Neural cell (in vitro differentiated cells): ENCODE measurements at regions not wholly inside any gene's neighbourhood (a gene's known extent, or its start where the extent isn't known, plus 50 kb on each side); places are given as distances from the start of the nearest gene placed in this dataset.

Experiments used
- H2AFZ ChIP-seq: fragments of 200-600, 300-800 bp; sonication (generic), shearing (Covaris generic); 2 replicates; pipeline ENCODE4 v1.6.0; 2014; ENCODE audit warnings: low read depth, mild to moderate bottlenecking, antibody characterized with exemption, low read length, moderate library complexity
- H3F3A ChIP-seq: fragments of 200-600 bp; shearing (Covaris generic); 2 replicates; pipeline ENCODE4 v1.6.1; 2016; ENCODE audit warnings: mild to moderate bottlenecking, moderate library complexity, mixed read lengths, antibody characterized with exemption, low read length; ENCODE audit not compliant: insufficient read depth, poor library complexity, severe bottlenecking
- H3K27ac ChIP-seq: fragments of 200-600, 300-800 bp; sonication (generic), shearing (Covaris generic); 2 replicates; pipeline ENCODE4 v1.5.1; 2014; ENCODE audit warnings: mild to moderate bottlenecking, low read length, moderate library complexity
- H3K27me3 ChIP-seq: fragments of 300-800, 200-600 bp; sonication (generic), shearing (Covaris generic); 2 replicates; pipeline ENCODE4 v1.6.0; 2014; ENCODE audit warnings: mild to moderate bottlenecking, low read depth, low read length, moderate library complexity; ENCODE audit not compliant: insufficient read depth
- H3K36me3 ChIP-seq: fragments of 300-800, 200-600 bp; sonication (generic), shearing (Covaris generic); 2 replicates; pipeline ENCODE4 v1.5.1; 2014; ENCODE audit warnings: mild to moderate bottlenecking, antibody characterized with exemption, low read length, moderate library complexity; ENCODE audit not compliant: insufficient read depth
- H3K4me2 ChIP-seq: fragments of 300-800, 200-600 bp; sonication (generic), shearing (Covaris generic); 2 replicates; pipeline ENCODE4 v1.6.0; 2014; ENCODE audit warnings: mild to moderate bottlenecking, low read length
- H3K4me3 ChIP-seq: fragments of 300-800, 200-600 bp; sonication (generic), shearing (Covaris generic); 2 replicates; pipeline ENCODE4 v1.5.1; 2014; ENCODE audit warnings: mild to moderate bottlenecking, low read length, moderate library complexity
- H3K79me2 ChIP-seq: fragments of 200-600 bp; shearing (Covaris generic); replicated peaks from 2 replicates; pipeline ENCODE4 v1.6.0; 2014; ENCODE audit warnings: mild to moderate bottlenecking, low read length, moderate library complexity; ENCODE audit not compliant: insufficient read depth
- H3K9ac ChIP-seq: fragments of 300-800, 200-600 bp; sonication (generic), shearing (Covaris generic); 2 replicates; pipeline ENCODE4 v1.6.1; 2016; ENCODE audit warnings: mild to moderate bottlenecking, low read length, mixed read lengths
- H3K9me2 ChIP-seq: fragments of 200-600 bp; shearing (Covaris generic); 2 replicates; pipeline ENCODE4 v1.6.1; 2016; ENCODE audit warnings: mild to moderate bottlenecking, low read length, mixed read lengths; ENCODE audit not compliant: insufficient read depth
- H3K9me3 ChIP-seq: fragments of 200-600, 300-800 bp; sonication (generic), shearing (Covaris generic); 2 replicates; pipeline ENCODE4 v1.6.1; 2016; ENCODE audit warnings: mild to moderate bottlenecking, mixed run types, low read length, moderate library complexity, mixed read lengths
- H4K20me1 ChIP-seq: fragments of 200-600 bp; shearing (Covaris generic); 2 replicates; pipeline ENCODE4 v1.6.1; 2016; ENCODE audit warnings: mild to moderate bottlenecking, mixed run types; ENCODE audit not compliant: insufficient read depth
- EP300 ChIP-seq: fragments of 450-650 bp; conservative IDR thresholded peaks from 2 replicates; pipeline ENCODE4 v1.6.1; 2014; ENCODE audit warnings: antibody characterized with exemption, mild to moderate bottlenecking, moderate library complexity; ENCODE audit not compliant: poor library complexity, severe bottlenecking
- EZH2 ChIP-seq: fragments of 200-600, 300-800 bp; shearing (Covaris generic), sonication (generic); IDR thresholded peaks from 2 replicates; pipeline ENCODE4 v1.6.1; 2014; ENCODE audit warnings: antibody characterized with exemption, low read length, borderline replicate concordance, mild to moderate bottlenecking; ENCODE audit not compliant: insufficient read depth, poor library complexity, severe bottlenecking
- MXI1 ChIP-seq: fragments of 450-650 bp; conservative IDR thresholded peaks from 2 replicates; pipeline ENCODE4 v1.6.1; 2014; ENCODE audit warnings: antibody characterized with exemption, mild to moderate bottlenecking; ENCODE audit not compliant: poor library complexity, severe bottlenecking
- POLR2AphosphoS5 ChIP-seq: IDR thresholded peaks from 2 replicates; pipeline ENCODE4 v1.6.1; 2012
- RAD21 ChIP-seq: fragments of 450-650 bp; conservative IDR thresholded peaks from 2 replicates; pipeline ENCODE4 v1.6.1; 2014; ENCODE audit warnings: antibody characterized with exemption, mild to moderate bottlenecking, moderate library complexity
- SMC3 ChIP-seq: fragments of 450-650 bp; conservative IDR thresholded peaks from 2 replicates; pipeline ENCODE4 v1.6.1; 2014; ENCODE audit warnings: antibody characterized with exemption, mild to moderate bottlenecking, moderate library complexity; ENCODE audit not compliant: poor library complexity
- TAF1 ChIP-seq: IDR thresholded peaks from 2 replicates; pipeline ENCODE4 v1.6.1; 2012; ENCODE audit warnings: low read depth
- TF ChIP-seq, protein P1 (sequence below): fragments of 450-650 bp; IDR thresholded peaks from 2 replicates; pipeline ENCODE4 v1.5.1; 2014; ENCODE audit warnings: antibody characterized with exemption, mild to moderate bottlenecking, moderate library complexity; ENCODE audit not compliant: poor library complexity, severe bottlenecking
- TF ChIP-seq, protein P2 (sequence below): IDR thresholded peaks from 2 replicates; pipeline ENCODE4 v1.6.1; 2012; ENCODE audit warnings: borderline replicate concordance

DNA sequence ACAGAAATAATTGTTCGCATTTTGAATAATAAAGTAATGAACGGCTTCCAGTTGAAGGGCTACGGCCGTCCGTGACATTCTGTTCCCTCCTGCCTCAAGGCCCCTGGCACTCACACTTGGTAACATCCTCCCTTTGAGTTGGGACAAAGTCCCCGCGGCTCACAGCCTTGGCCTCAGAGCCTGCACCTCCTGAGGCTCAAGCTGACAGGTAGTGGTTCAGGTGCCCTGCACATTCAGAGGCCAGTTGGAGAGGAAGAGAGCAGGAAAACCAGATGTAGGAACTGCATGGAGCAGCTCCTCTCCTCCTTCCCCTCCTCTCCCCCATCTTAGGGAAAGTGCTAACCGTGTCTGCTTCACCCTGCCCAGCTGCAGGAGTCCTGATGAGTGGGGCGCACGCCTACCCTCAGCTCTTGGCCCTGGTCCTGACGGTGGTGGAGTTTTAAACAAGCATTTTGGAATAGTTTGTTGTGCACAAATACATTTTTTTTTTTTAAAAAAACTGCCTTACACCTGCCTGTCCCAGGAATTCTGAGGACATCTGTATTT, 393.1 kb downstream of the SMOC2 start:
- Histone ChIP-seq H4K20me1 (no peaks in the 10 kb centered on the region), H2AFZ (no peak overlapping the region), H3K79me2 (no peaks in the 10 kb centered on the region), H3K9ac (no peak overlapping the region), H3F3A (no peaks in the 10 kb centered on the region), H3K36me3 (no peaks in the 10 kb centered on the region), H3K27me3 (no peaks in the 10 kb centered on the region), H3K27ac (no peak overlapping the region), H3K9me3 (no peaks in the 10 kb centered on the region), H3K4me3 (no peak overlapping the region), H3K9me2 (no peaks in the 10 kb centered on the region), H3K4me2 (no peak overlapping the region)
- TF ChIP-seq SMC3 (no peak), TAF1 (no peak), MXI1 (no peak), RAD21 (no peak)
- TF ChIP-seq, protein P1, sequence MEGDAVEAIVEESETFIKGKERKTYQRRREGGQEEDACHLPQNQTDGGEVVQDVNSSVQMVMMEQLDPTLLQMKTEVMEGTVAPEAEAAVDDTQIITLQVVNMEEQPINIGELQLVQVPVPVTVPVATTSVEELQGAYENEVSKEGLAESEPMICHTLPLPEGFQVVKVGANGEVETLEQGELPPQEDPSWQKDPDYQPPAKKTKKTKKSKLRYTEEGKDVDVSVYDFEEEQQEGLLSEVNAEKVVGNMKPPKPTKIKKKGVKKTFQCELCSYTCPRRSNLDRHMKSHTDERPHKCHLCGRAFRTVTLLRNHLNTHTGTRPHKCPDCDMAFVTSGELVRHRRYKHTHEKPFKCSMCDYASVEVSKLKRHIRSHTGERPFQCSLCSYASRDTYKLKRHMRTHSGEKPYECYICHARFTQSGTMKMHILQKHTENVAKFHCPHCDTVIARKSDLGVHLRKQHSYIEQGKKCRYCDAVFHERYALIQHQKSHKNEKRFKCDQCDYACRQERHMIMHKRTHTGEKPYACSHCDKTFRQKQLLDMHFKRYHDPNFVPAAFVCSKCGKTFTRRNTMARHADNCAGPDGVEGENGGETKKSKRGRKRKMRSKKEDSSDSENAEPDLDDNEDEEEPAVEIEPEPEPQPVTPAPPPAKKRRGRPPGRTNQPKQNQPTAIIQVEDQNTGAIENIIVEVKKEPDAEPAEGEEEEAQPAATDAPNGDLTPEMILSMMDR = no peak

DNA sequence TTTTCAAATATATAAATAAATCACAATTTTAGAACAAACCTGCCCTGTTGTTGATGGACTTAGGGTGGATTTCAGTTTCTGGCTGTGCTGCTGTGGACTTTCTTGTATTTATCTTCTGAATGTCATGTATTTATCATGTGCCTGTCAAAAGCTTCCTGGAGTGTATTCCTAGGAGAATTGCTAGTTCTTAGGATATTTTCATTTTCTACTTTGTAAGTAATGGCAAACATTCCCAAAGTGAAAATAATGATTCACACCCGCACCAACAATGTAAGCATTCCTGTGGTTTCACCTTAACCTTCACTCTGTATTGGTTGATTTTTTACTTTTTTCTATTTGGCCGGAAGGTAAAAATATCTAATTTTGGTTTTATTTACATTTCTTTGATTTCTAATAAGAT, 387.8 kb downstream of the SMOC2 start:
- Histone ChIP-seq H3K36me3 (no peaks in the 10 kb centered on the region), H3K9me3 (peaks cover 4% of the 10 kb centered on the region), H2AFZ (no peak overlapping the region), H3K27ac (no peak overlapping the region), H3K79me2 (no peaks in the 10 kb centered on the region), H3K27me3 (no peaks in the 10 kb centered on the region), H4K20me1 (no peaks in the 10 kb centered on the region), H3K4me2 (no peak overlapping the region), H3K4me3 (no peak overlapping the region), H3K9ac (no peak overlapping the region), H3K9me2 (no peaks in the 10 kb centered on the region), H3F3A (no peaks in the 10 kb centered on the region)
- TF ChIP-seq, protein P2, sequence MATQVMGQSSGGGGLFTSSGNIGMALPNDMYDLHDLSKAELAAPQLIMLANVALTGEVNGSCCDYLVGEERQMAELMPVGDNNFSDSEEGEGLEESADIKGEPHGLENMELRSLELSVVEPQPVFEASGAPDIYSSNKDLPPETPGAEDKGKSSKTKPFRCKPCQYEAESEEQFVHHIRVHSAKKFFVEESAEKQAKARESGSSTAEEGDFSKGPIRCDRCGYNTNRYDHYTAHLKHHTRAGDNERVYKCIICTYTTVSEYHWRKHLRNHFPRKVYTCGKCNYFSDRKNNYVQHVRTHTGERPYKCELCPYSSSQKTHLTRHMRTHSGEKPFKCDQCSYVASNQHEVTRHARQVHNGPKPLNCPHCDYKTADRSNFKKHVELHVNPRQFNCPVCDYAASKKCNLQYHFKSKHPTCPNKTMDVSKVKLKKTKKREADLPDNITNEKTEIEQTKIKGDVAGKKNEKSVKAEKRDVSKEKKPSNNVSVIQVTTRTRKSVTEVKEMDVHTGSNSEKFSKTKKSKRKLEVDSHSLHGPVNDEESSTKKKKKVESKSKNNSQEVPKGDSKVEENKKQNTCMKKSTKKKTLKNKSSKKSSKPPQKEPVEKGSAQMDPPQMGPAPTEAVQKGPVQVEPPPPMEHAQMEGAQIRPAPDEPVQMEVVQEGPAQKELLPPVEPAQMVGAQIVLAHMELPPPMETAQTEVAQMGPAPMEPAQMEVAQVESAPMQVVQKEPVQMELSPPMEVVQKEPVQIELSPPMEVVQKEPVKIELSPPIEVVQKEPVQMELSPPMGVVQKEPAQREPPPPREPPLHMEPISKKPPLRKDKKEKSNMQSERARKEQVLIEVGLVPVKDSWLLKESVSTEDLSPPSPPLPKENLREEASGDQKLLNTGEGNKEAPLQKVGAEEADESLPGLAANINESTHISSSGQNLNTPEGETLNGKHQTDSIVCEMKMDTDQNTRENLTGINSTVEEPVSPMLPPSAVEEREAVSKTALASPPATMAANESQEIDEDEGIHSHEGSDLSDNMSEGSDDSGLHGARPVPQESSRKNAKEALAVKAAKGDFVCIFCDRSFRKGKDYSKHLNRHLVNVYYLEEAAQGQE = no peak
- no peak for TF ChIP-seq MXI1
- TF ChIP-seq EZH2 = no peak
- TF ChIP-seq TAF1 = no peak
- no peak for TF ChIP-seq RAD21
- TF ChIP-seq EP300 = no peak
- TF ChIP-seq, protein P1 = no peak
- TF ChIP-seq SMC3 = no peak
- no peak for TF ChIP-seq POLR2AphosphoS5
